Umbilical cord (tissue), 1 donor: ENCODE measurements at regions not wholly inside any gene's neighbourhood (a gene's known extent, or its start where the extent isn't known, plus 50 kb on each side); places are given as distances from the start of the nearest gene placed in this dataset.
"Not testable (repeated sequence)": the region's sequence is repeated elsewhere in the genome, so short reads cannot be mapped to it uniquely, and the experiment has no call there.

Experiments
- DNase-seq: peaks from one replicate; pipeline ENCODE4 v3.0.0-alpha.2; 2015; ENCODE audit warnings: low spot score

GRCh38 chr9:71632776-71633175 is 135.5 kb downstream of the CEMIP2 start:
- DNase-seq, result no peak

- peak; percentile 10 for DNase-seq
Observed at GRCh38 chr9:71630377-71630995, 137.8 kb downstream of the CEMIP2 start.

GRCh38 chr9:71629578-71630215 is 138.6 kb downstream of the CEMIP2 start:
- no peak for DNase-seq

- no peak for DNase-seq
Observed at GRCh38 chr9:71628247-71628646, 140.1 kb downstream of the CEMIP2 start.

- no peak for DNase-seq
Observed at GRCh38 chr9:71627537-71627936, 140.8 kb downstream of the CEMIP2 start.

- DNase-seq, result no peak
Observed at GRCh38 chr9:71626395-71626794, 141.9 kb downstream of the CEMIP2 start.

GRCh38 chr9:71624728-71625127 is 143.6 kb downstream of the CEMIP2 start:
- DNase-seq, result no peak

GRCh38 chr9:71620746-71621145 is 147.6 kb downstream of the CEMIP2 start:
- DNase-seq, result no peak

- no peak for DNase-seq
Observed at GRCh38 chr9:71620331-71620730, 148.0 kb downstream of the CEMIP2 start.

GRCh38 chr9:71619926-71620325 is 148.4 kb downstream of the CEMIP2 start:
- no peak for DNase-seq

- no peak for DNase-seq
Observed at GRCh38 chr9:71614409-71615010, 153.8 kb downstream of the CEMIP2 start.

- DNase-seq, result no peak
Observed at GRCh38 chr9:71612889-71613288, 155.4 kb downstream of the CEMIP2 start.

- no peak for DNase-seq
Observed at GRCh38 chr9:71609448-71609830, 158.9 kb downstream of the CEMIP2 start.

- no peak for DNase-seq
Observed at GRCh38 chr9:71608825-71609447, 159.4 kb downstream of the CEMIP2 start.

- DNase-seq, result no peak
Observed at GRCh38 chr9:71608021-71608420, 160.3 kb downstream of the CEMIP2 start.

GRCh38 chr9:71607461-71607881 is 160.8 kb downstream of the CEMIP2 start:
- no peak for DNase-seq

GRCh38 chr9:71604197-71605063 is 163.9 kb downstream of the CEMIP2 start:
- DNase-seq, result peak; percentile 62

GRCh38 chr9:71602652-71603051 is 165.7 kb downstream of the CEMIP2 start:
- DNase-seq, result no peak

GRCh38 chr9:71595762-71596161 is 172.6 kb downstream of the CEMIP2 start:
- DNase-seq, result not testable (repeated sequence)

GRCh38 chr9:71594541-71594940 is 173.8 kb downstream of the CEMIP2 start:
- peak; percentile 84 for DNase-seq

GRCh38 chr9:71592400-71592799 is 175.9 kb downstream of the CEMIP2 start:
- no peak for DNase-seq

- no peak for DNase-seq
Observed at GRCh38 chr9:71590362-71590761, 178.0 kb downstream of the CEMIP2 start.
